ENCODE measurements at regions not wholly inside any gene's neighbourhood (a gene's known extent, or its start where the extent isn't known, plus 50 kb on each side); places are given as distances from the start of the nearest gene placed in this dataset.

GRCh38 chr4:31955346-31955745, 1235.2 kb downstream of the PCDH7 start:
- DNase-seq (ENCODE audit: low spot score): no peak

- DNase-seq (ENCODE audit: low spot score): no peak
These were observed 1239.8 kb downstream of the PCDH7 start for GRCh38 chr4:31959972-31960371.

- DNase-seq (ENCODE audit: low spot score): no peak
These were observed 1244.5 kb downstream of the PCDH7 start for GRCh38 chr4:31964685-31965084.

- DNase-seq (ENCODE audit: low spot score): no peak
These were observed 1248.7 kb downstream of the PCDH7 start for GRCh38 chr4:31968842-31969241.

- no peak for DNase-seq (ENCODE audit: low spot score)
These were observed 1254.4 kb downstream of the PCDH7 start for GRCh38 chr4:31974490-31975002.

- no peak for DNase-seq (ENCODE audit: low spot score)
These were observed 1259.8 kb downstream of the PCDH7 start for GRCh38 chr4:31979988-31980387.

- DNase-seq (ENCODE audit: low spot score): no peak
These were observed 1263.1 kb downstream of the PCDH7 start for GRCh38 chr4:31983246-31983645.

GRCh38 chr4:31983677-31984076, 1263.5 kb downstream of the PCDH7 start:
- no peak for DNase-seq (ENCODE audit: low spot score)

GRCh38 chr4:31984872-31985271, 1264.7 kb downstream of the PCDH7 start:
- no peak for DNase-seq (ENCODE audit: low spot score)

- no peak for DNase-seq (ENCODE audit: low spot score)
These were observed 1276.1 kb downstream of the PCDH7 start for GRCh38 chr4:31995943-31996901.

- no peak for DNase-seq (ENCODE audit: low spot score)
These were observed 1278.6 kb downstream of the PCDH7 start for GRCh38 chr4:31998807-31999206.

- no peak for DNase-seq (ENCODE audit: low spot score)
These were observed 1279.7 kb downstream of the PCDH7 start for GRCh38 chr4:31999848-32000247.

GRCh38 chr4:32000846-32001488, 1280.8 kb downstream of the PCDH7 start:
- DNase-seq (ENCODE audit: low spot score): no peak

- DNase-seq (ENCODE audit: low spot score): no peak
These were observed 1282.0 kb downstream of the PCDH7 start for GRCh38 chr4:32002037-32002747.

GRCh38 chr4:32003548-32003947, 1283.4 kb downstream of the PCDH7 start:
- DNase-seq (ENCODE audit: low spot score): no peak

- DNase-seq (ENCODE audit: low spot score): no peak
These were observed 1290.1 kb downstream of the PCDH7 start for GRCh38 chr4:32010221-32010620.

GRCh38 chr4:32022071-32022470, 1301.9 kb downstream of the PCDH7 start:
- no peak for DNase-seq (ENCODE audit: low spot score)

- DNase-seq (ENCODE audit: low spot score): no peak
These were observed 1305.8 kb downstream of the PCDH7 start for GRCh38 chr4:32025851-32026459.

- no peak for DNase-seq (ENCODE audit: low spot score)
These were observed 1310.2 kb downstream of the PCDH7 start for GRCh38 chr4:32030406-32030805.

GRCh38 chr4:32031026-32031425, 1310.9 kb downstream of the PCDH7 start:
- no peak for DNase-seq (ENCODE audit: low spot score)

- DNase-seq (ENCODE audit: low spot score): no peak
These were observed 1312.0 kb downstream of the PCDH7 start for GRCh38 chr4:32032136-32032672.

- DNase-seq (ENCODE audit: low spot score): no peak
These were observed 1317.2 kb downstream of the PCDH7 start for GRCh38 chr4:32037399-32037798.
